GM12873 (cell line): ENCODE measurements at regions not wholly inside any gene's neighbourhood (a gene's known extent, or its start where the extent isn't known, plus 50 kb on each side); places are given as distances from the start of the nearest gene placed in this dataset.

Experiments
- TF ChIP-seq, protein P1 (sequence below): IDR thresholded peaks from 2 replicates; pipeline ENCODE4 v1.5.1; 2012; ENCODE audit warnings: low read depth, mild to moderate bottlenecking, moderate library complexity, low read length, control low read depth; ENCODE audit not compliant: insufficient read depth; ENCODE audit errors: missing control alignments

DNA sequence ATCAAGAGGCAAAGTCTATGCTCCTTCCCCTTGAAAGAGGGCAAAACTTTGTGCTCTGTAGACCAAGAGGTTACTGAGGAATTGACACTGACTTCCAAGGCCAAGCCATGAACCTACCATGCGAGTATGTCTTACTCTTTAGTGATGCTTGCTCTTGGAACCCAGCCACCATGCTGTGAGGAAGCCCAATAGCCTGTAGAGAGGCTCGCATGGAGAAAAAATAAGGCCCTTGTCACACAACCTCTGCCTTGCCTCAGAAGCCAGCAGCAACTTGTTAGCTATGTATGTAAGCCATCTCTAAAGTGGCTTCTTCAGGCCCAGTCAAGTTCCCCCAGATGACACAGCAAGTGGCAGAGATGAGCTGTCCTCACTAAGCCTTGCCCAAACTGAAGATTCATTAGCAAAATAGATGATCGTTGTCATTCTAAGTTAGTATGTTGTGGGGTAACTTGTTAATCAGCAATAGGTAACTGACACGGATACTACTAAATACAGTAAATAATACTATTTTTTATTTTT lies 66.1 kb upstream of the RGPD5 start:
- TF ChIP-seq, protein P1, sequence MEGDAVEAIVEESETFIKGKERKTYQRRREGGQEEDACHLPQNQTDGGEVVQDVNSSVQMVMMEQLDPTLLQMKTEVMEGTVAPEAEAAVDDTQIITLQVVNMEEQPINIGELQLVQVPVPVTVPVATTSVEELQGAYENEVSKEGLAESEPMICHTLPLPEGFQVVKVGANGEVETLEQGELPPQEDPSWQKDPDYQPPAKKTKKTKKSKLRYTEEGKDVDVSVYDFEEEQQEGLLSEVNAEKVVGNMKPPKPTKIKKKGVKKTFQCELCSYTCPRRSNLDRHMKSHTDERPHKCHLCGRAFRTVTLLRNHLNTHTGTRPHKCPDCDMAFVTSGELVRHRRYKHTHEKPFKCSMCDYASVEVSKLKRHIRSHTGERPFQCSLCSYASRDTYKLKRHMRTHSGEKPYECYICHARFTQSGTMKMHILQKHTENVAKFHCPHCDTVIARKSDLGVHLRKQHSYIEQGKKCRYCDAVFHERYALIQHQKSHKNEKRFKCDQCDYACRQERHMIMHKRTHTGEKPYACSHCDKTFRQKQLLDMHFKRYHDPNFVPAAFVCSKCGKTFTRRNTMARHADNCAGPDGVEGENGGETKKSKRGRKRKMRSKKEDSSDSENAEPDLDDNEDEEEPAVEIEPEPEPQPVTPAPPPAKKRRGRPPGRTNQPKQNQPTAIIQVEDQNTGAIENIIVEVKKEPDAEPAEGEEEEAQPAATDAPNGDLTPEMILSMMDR, result no peak

DNA sequence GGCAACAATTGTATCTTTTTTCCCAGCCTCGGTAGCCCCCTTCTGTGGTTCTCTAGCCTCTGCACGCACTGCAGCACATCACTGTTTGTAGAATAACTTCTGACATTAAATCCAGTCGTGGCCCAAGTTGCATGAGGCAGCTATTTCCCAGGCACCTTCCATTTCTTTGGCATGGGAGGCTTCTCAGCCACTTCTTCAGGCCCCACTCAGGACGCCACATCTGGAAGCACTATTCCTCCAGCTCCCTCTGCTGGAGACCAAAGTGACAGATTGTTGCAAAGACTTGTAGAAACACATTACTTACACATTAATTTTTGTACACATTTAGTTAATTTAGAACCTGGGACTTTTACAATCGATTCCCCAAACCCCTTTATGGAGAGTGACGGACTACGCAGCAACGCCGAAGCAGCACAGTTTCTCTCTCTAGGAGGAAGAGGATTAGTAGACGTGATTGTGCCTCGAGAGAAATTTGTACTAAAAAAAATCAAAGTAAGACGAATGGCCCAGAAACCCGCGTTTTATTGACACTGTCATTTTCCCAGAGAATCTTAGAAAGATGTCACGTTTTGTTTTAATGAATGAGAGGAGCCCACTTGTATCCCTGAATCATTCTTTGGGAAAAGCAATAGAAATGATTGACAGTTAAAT lies 57.8 kb upstream of the RGPD5 start:
- TF ChIP-seq, protein P1, result peak; percentile 63
